Epidermal melanocyte (primary cell): ENCODE measurements at regions not wholly inside any gene's neighbourhood (a gene's known extent, or its start where the extent isn't known, plus 50 kb on each side); places are given as distances from the start of the nearest gene placed in this dataset.
"Not testable (repeated sequence)": the region's sequence is repeated elsewhere in the genome, so short reads cannot be mapped to it uniquely, and the experiment has no call there.

Experiments
- DNase-seq: peaks from one replicate; pipeline ENCODE4 v3.0.0; 2011; ENCODE audit warnings: low spot score; ENCODE audit not compliant: insufficient read length

GRCh38 chr2:198917275-198917674, 540.5 kb downstream of the SATB2 start:
- no peak for DNase-seq

- DNase-seq: no peak
These were observed 541.1 kb downstream of the SATB2 start for GRCh38 chr2:198916548-198917080.

GRCh38 chr2:198913394-198914152, 544.2 kb downstream of the SATB2 start:
- DNase-seq: no peak

- DNase-seq: no peak
These were observed 548.0 kb downstream of the SATB2 start for GRCh38 chr2:198909525-198910267.

- DNase-seq: no peak
These were observed 551.7 kb downstream of the SATB2 start for GRCh38 chr2:198905881-198906612.

- DNase-seq: no peak
These were observed 555.8 kb downstream of the SATB2 start for GRCh38 chr2:198901894-198902293.

GRCh38 chr2:198900141-198900540, 557.6 kb downstream of the SATB2 start:
- DNase-seq: no peak

GRCh38 chr2:198890490-198890889, 567.2 kb downstream of the SATB2 start:
- no peak for DNase-seq

- no peak for DNase-seq
These were observed 574.1 kb downstream of the SATB2 start for GRCh38 chr2:198883604-198884003.

- DNase-seq: no peak
These were observed 576.8 kb downstream of the SATB2 start for GRCh38 chr2:198880986-198881385.

- no peak for DNase-seq
These were observed 577.3 kb downstream of the SATB2 start for GRCh38 chr2:198880421-198880820.

GRCh38 chr2:198874472-198874858, 583.3 kb downstream of the SATB2 start:
- DNase-seq: no peak

- no peak for DNase-seq
These were observed 584.0 kb downstream of the SATB2 start for GRCh38 chr2:198873503-198874471.

GRCh38 chr2:198863655-198864054, 594.1 kb downstream of the SATB2 start:
- DNase-seq: no peak

- no peak for DNase-seq
These were observed 596.7 kb downstream of the SATB2 start for GRCh38 chr2:198861080-198861479.

GRCh38 chr2:198857246-198857645, 600.5 kb downstream of the SATB2 start:
- DNase-seq: no peak

- DNase-seq: not testable (repeated sequence)
These were observed 602.0 kb downstream of the SATB2 start for GRCh38 chr2:198855746-198856145.

- DNase-seq: no peak
These were observed 605.5 kb downstream of the SATB2 start for GRCh38 chr2:198852248-198852647.

GRCh38 chr2:198825534-198825933, 632.2 kb downstream of the SATB2 start:
- DNase-seq: no peak

GRCh38 chr2:198817536-198817935, 640.2 kb downstream of the SATB2 start:
- DNase-seq: no peak

GRCh38 chr2:198815626-198816025, 642.1 kb downstream of the SATB2 start:
- no peak for DNase-seq
